ENCODE measurements at regions not wholly inside any gene's neighbourhood (a gene's known extent, or its start where the extent isn't known, plus 50 kb on each side); places are given as distances from the start of the nearest gene placed in this dataset.
"Not testable (repeated sequence)": the region's sequence is repeated elsewhere in the genome, so short reads cannot be mapped to it uniquely, and the experiment has no call there.

DNA sequence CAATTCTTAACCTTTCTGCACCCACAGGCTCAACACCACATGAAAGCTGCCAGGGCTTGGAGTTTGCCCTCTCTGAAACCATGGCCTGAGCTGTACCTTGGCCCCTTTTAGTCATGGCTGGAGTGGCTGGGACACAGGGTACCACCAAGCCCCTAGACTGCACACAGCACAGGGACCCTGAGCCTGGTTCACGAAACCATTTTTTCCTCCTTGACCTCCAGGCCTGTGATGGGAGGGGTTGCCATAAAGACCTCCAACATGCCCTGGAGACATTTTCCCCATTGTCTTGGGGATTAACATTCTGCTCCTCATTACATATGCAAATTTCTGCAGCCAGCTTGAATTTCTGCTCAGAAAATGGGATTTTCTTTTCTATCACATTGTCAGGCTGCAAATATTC is 113.4 kb downstream of the XPNPEP1 start:
- not testable (repeated sequence) for H3K27ac Mint-ChIP-seq; H3K4me1 Mint-ChIP-seq (ENCODE audit: low read depth); H3K4me3 Mint-ChIP-seq; H3K36me3 Mint-ChIP-seq (ENCODE audit: low read depth)
- Mint-ChIP-seq H3K27me3 (peaks cover 14% of the 10 kb centered on the region), H3K9me3 (peaks cover 24% of the 10 kb centered on the region)

GRCh38 chr10:109801191-109801590 is 122.1 kb downstream of the XPNPEP1 start:
- not testable (repeated sequence) for H3K4me1 Mint-ChIP-seq (ENCODE audit: low read depth); H3K27ac Mint-ChIP-seq; H3K36me3 Mint-ChIP-seq (ENCODE audit: low read depth); H3K4me3 Mint-ChIP-seq
- Mint-ChIP-seq H3K27me3 (peaks cover 35% of the 10 kb centered on the region), H3K9me3 (peaks cover 18% of the 10 kb centered on the region)

- H3K9me3 Mint-ChIP-seq = no peaks in the 10 kb centered on the region
These were observed 132.7 kb downstream of the XPNPEP1 start for GRCh38 chr10:109790647-109791046.

GRCh38 chr10:109784236-109784635 is 139.1 kb downstream of the XPNPEP1 start:
- H3K4me1 Mint-ChIP-seq (ENCODE audit: low read depth) = no peaks in the 10 kb centered on the region
- no peaks in the 10 kb centered on the region for H3K36me3 Mint-ChIP-seq (ENCODE audit: low read depth)
- no peak overlapping the region for H3K27ac Mint-ChIP-seq
- no peak overlapping the region for H3K4me3 Mint-ChIP-seq
- H3K9me3 Mint-ChIP-seq = no peaks in the 10 kb centered on the region
- H3K27me3 Mint-ChIP-seq = peaks cover 7% of the 10 kb centered on the region

More at GRCh38 chr10:109790647-109791046, 132.7 kb downstream of the XPNPEP1 start:
- H3K36me3 Mint-ChIP-seq (ENCODE audit: low read depth) = no peaks in the 10 kb centered on the region
- H3K4me3 Mint-ChIP-seq = no peak overlapping the region
- peaks cover 7% of the 10 kb centered on the region for H3K27me3 Mint-ChIP-seq
- no peaks in the 10 kb centered on the region for H3K4me1 Mint-ChIP-seq (ENCODE audit: low read depth)
- no peak overlapping the region for H3K27ac Mint-ChIP-seq

GRCh38 chr10:109783286-109783685 is 140.0 kb downstream of the XPNPEP1 start:
- Mint-ChIP-seq H3K36me3 (ENCODE audit: low read depth) (no peaks in the 10 kb centered on the region), H3K4me1 (ENCODE audit: low read depth) (no peaks in the 10 kb centered on the region), H3K4me3 (no peak overlapping the region), H3K27ac (no peak overlapping the region), H3K27me3 (peaks cover 7% of the 10 kb centered on the region), H3K9me3 (no peaks in the 10 kb centered on the region)

DNA sequence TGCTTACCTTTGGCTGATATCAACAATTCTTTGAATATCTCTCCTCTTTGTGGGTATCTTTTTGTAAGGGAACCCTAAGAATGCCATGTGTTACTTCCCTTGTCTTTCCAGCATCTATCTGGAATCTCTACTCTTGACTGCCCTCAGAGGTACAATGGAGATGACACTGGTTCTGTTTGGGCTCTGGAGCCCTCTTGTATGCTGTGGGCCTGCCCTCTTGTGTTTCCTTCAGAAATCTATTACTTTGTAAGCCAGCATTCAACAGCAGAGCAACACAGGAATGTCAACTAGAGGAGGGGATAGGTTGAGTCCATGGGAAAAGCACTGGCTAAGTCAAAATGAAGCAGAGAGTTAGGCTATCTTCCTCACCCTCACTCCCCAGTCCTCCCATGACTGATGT is 142.3 kb downstream of the XPNPEP1 start:
- H3K4me3 Mint-ChIP-seq = no peak overlapping the region
- no peaks in the 10 kb centered on the region for H3K9me3 Mint-ChIP-seq
- H3K4me1 Mint-ChIP-seq (ENCODE audit: low read depth) = no peaks in the 10 kb centered on the region
- no peaks in the 10 kb centered on the region for H3K36me3 Mint-ChIP-seq (ENCODE audit: low read depth)
- peaks cover 15% of the 10 kb centered on the region for H3K27me3 Mint-ChIP-seq
- no peak overlapping the region for H3K27ac Mint-ChIP-seq

DNA sequence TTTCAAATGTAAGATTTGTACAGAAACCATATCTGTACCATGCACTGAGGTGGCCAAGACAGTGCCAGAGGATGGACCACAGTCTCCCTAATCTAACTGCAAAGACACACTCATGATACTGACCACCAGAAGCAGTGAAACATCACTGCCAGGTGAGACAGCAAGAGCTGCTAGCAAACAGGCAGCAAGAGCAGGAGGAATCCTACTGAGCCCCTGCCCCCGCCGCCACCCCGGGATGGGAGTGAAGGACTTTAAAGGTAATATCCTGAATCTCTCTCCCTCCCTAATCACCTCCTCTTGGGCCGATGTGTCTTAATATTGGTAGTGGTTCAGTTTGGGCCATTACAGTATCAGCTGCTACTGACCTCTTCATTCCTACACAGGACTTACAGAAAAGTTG is 144.3 kb downstream of the XPNPEP1 start:
- no peak overlapping the region for H3K27ac Mint-ChIP-seq
- H3K36me3 Mint-ChIP-seq (ENCODE audit: low read depth) = no peaks in the 10 kb centered on the region
- H3K9me3 Mint-ChIP-seq = no peaks in the 10 kb centered on the region
- H3K27me3 Mint-ChIP-seq = peaks cover 15% of the 10 kb centered on the region
- no peak overlapping the region for H3K4me3 Mint-ChIP-seq
- H3K4me1 Mint-ChIP-seq (ENCODE audit: low read depth) = no peaks in the 10 kb centered on the region

- Mint-ChIP-seq H3K27me3 (peaks cover 8% of the 10 kb centered on the region), H3K27ac (no peak overlapping the region), H3K4me3 (no peak overlapping the region), H3K4me1 (ENCODE audit: low read depth) (no peaks in the 10 kb centered on the region), H3K36me3 (ENCODE audit: low read depth) (no peaks in the 10 kb centered on the region), H3K9me3 (no peaks in the 10 kb centered on the region)
These were observed 149.2 kb downstream of the XPNPEP1 start for GRCh38 chr10:109774121-109774440.

DNA sequence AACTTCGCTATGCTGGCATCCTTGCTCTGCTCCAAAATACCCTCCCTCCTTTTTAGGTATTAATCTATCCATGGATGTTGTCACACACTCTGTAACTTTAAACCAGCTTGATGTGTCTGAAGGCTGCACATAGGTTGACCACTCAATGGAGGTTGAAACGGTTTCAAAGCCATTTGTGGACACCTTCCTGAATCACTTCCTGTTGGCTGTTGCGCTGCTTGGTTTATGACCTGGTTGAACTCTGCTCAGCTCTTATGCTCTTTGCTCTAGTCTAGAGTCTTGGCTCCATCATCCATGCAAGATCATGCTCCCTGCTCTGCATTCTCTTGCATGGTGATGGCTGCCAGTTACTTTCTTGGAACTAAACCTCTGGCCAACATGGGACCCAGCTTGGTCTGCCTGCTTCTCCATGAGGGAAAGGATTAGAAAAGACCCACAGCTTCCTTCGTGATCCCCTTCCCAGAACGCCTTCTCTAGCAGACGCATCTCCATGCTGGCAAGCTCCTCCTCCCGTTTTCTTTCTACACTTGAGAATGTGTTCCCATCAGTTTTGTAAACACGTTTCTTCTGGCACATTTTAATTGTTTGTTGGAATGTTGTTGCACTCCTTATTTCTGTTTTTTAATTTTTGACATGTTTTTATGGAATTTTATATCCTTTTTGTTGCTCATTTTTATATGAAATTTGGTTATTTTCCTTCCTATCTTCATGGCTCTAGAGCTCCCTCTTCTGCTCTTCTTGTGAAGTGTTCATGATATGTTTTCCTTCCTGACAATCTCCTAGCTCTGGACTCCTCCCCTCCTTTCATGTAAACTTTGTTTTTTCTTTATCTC is 149.8 kb downstream of the XPNPEP1 start:
- no peak overlapping the region for H3K27ac Mint-ChIP-seq
- no peaks in the 10 kb centered on the region for H3K4me1 Mint-ChIP-seq (ENCODE audit: low read depth)
- peaks cover 8% of the 10 kb centered on the region for H3K27me3 Mint-ChIP-seq
- H3K4me3 Mint-ChIP-seq = no peak overlapping the region
- no peaks in the 10 kb centered on the region for H3K36me3 Mint-ChIP-seq (ENCODE audit: low read depth)
- H3K9me3 Mint-ChIP-seq = no peaks in the 10 kb centered on the region

GRCh38 chr10:109770663-109771062 is 152.6 kb downstream of the XPNPEP1 start:
- Mint-ChIP-seq H3K9me3 (no peaks in the 10 kb centered on the region), H3K27ac (no peak overlapping the region), H3K4me1 (ENCODE audit: low read depth) (no peaks in the 10 kb centered on the region), H3K36me3 (ENCODE audit: low read depth) (no peaks in the 10 kb centered on the region), H3K27me3 (no peaks in the 10 kb centered on the region), H3K4me3 (no peak overlapping the region)

GRCh38 chr10:109769966-109770365 is 153.3 kb downstream of the XPNPEP1 start:
- H3K27ac Mint-ChIP-seq = no peak overlapping the region
- H3K9me3 Mint-ChIP-seq = no peaks in the 10 kb centered on the region
- H3K36me3 Mint-ChIP-seq (ENCODE audit: low read depth) = no peaks in the 10 kb centered on the region
- no peak overlapping the region for H3K4me3 Mint-ChIP-seq
- H3K27me3 Mint-ChIP-seq = no peaks in the 10 kb centered on the region
- H3K4me1 Mint-ChIP-seq (ENCODE audit: low read depth) = no peaks in the 10 kb centered on the region

DNA sequence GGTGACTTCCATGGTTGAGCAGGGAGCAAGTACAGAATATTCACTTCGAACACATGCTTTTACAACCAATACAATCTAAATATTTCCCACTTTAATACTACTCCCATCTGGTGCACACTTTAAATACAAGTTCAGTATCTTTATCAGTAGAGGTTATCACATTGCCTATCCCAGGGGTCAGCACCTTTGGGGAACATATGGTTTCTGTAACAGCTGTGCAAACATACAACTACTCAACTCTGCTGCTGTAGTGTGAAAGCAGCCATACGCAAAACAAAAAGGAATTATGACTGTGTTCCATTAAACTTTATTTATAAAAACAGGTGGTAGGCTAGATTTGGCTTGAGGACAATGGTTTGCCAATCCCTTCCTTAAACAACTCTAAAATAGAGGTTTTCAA is 157.5 kb downstream of the XPNPEP1 start:
- no peak overlapping the region for H3K4me3 Mint-ChIP-seq
- H3K27me3 Mint-ChIP-seq = no peaks in the 10 kb centered on the region
- H3K4me1 Mint-ChIP-seq (ENCODE audit: low read depth) = no peaks in the 10 kb centered on the region
- no peaks in the 10 kb centered on the region for H3K36me3 Mint-ChIP-seq (ENCODE audit: low read depth)
- H3K27ac Mint-ChIP-seq = no peak overlapping the region
- no peaks in the 10 kb centered on the region for H3K9me3 Mint-ChIP-seq

DNA sequence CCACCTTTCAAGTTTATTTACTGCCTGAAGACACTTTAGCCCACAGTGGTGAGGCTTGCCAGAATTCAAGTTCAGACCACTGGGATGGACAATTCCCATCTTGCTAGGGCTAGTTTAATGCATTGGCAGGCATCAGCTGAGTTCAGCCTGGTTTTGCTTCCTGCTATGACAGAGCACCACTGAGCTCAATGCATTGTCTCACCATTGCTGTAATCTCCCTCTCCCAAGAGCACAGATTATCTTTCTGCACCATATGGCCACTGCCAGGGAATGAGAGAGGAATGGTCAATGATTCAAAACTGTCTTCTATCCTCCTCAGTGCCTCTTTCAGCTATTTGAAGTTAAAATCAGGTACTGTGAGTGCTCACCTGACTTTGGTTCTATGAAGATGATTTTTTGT is 160.8 kb downstream of the XPNPEP1 start:
- no peak overlapping the region for H3K27ac Mint-ChIP-seq
- H3K36me3 Mint-ChIP-seq (ENCODE audit: low read depth) = no peaks in the 10 kb centered on the region
- H3K9me3 Mint-ChIP-seq = no peaks in the 10 kb centered on the region
- no peak overlapping the region for H3K4me3 Mint-ChIP-seq
- no peaks in the 10 kb centered on the region for H3K27me3 Mint-ChIP-seq
- H3K4me1 Mint-ChIP-seq (ENCODE audit: low read depth) = no peaks in the 10 kb centered on the region

DNA sequence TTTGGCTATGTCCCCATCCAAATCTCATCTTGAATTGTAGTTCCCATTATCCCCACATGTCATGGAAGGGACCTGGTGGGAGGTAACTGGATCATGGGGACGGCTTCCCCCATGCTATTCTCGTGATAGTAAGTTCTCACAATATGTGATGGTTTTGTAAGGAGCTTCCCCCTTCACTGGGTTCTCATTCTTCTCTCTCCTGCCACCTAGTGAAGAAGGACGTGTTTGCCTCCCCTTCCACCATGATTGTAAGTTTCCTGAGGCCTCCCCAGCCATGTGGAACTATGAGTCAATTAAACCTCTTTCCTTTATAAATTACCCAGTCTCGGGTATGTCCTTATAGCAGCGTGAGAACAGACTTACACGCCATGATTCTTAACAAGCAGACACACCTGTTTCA is 165.6 kb downstream of the XPNPEP1 start:
- H3K27ac Mint-ChIP-seq; H3K9me3 Mint-ChIP-seq; H3K36me3 Mint-ChIP-seq (ENCODE audit: low read depth); H3K27me3 Mint-ChIP-seq; H3K4me3 Mint-ChIP-seq; H3K4me1 Mint-ChIP-seq (ENCODE audit: low read depth): not testable (repeated sequence)

DNA sequence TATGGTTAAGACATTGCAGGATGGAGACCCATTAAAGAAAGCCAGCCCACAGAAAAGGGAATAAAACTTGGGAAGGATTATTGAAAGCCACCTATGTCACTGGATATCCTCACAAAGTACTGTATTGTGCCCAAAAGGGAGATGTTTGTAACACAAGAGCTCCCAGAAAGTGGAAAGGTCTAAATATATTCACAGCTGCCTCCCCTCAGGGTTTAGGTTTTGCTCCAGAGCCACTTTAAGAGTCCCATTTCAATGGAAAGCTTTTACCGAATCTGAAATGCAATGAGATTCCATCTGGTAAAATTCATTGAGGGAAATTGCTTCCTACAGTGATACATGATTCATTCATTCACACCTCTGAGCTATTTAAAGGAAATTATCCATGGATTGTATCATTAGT is 176.4 kb downstream of the XPNPEP1 start:
- Mint-ChIP-seq H3K4me1 (ENCODE audit: low read depth) (no peaks in the 10 kb centered on the region), H3K27ac (no peak overlapping the region), H3K27me3 (no peaks in the 10 kb centered on the region), H3K9me3 (no peaks in the 10 kb centered on the region), H3K36me3 (ENCODE audit: low read depth) (no peaks in the 10 kb centered on the region), H3K4me3 (no peak overlapping the region)

DNA sequence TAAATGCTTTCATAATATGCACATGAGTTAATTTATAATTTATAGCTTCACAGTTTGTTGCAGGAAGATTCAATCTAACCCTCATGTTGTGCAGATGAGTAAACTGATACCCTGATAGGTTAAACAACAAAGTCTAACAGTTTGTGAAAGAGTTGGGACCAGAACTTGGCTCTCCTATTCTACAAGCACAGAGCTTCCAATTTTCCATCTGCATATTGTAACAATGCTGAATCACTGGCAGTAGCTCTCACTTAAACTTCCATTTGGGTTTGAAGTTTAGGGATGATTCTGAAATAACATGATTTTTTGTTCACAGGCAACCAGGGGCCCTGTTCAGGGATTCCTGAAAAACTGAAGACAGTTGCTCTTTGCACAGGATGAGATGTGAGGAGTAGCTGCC is 179.3 kb downstream of the XPNPEP1 start:
- H3K27ac Mint-ChIP-seq = no peak overlapping the region
- H3K9me3 Mint-ChIP-seq = no peaks in the 10 kb centered on the region
- no peaks in the 10 kb centered on the region for H3K4me1 Mint-ChIP-seq (ENCODE audit: low read depth)
- no peaks in the 10 kb centered on the region for H3K36me3 Mint-ChIP-seq (ENCODE audit: low read depth)
- no peak overlapping the region for H3K4me3 Mint-ChIP-seq
- no peaks in the 10 kb centered on the region for H3K27me3 Mint-ChIP-seq
